ENCODE measurements at regions not wholly inside any gene's neighbourhood (a gene's known extent, or its start where the extent isn't known, plus 50 kb on each side); places are given as distances from the start of the nearest gene placed in this dataset.
"Not testable (repeated sequence)": the region's sequence is repeated elsewhere in the genome, so short reads cannot be mapped to it uniquely, and the experiment has no call there.

GRCh38 chr15:21357056-21357455 lies 83.2 kb downstream of the POTEB3 start:
- not testable (repeated sequence) for DNase-seq (ENCODE audit: low read depth)

- not testable (repeated sequence) for DNase-seq (ENCODE audit: low read depth)
Observed at GRCh38 chr15:21355944-21356343, 84.4 kb downstream of the POTEB3 start.

- not testable (repeated sequence) for DNase-seq (ENCODE audit: low read depth)
Observed at GRCh38 chr15:21354597-21354996, 85.7 kb downstream of the POTEB3 start.

GRCh38 chr15:21352670-21353318 lies 87.5 kb downstream of the POTEB3 start:
- not testable (repeated sequence) for DNase-seq (ENCODE audit: low read depth)

DNA sequence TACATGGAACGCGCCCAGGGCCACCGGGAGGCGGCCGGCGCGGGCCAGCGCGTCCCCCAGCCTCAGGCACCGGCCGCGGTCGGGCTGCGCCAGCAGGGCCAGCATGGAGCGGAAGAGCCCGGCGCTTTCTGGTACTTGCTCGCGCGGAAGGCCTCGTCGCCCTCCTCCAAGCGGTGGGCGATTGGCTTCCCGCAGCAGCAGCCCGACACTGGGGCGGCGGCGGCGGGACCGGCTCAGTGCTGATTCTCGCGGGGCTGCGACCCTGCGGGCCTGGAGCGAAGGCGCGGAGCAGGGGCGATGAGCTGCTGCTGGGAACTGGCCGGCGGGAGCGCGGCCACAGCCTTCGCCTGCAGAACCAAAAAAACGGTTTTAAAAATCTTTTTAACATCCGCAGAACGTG lies 95.3 kb downstream of the POTEB3 start:
- DNase-seq (ENCODE audit: low read depth) = not testable (repeated sequence)

DNA sequence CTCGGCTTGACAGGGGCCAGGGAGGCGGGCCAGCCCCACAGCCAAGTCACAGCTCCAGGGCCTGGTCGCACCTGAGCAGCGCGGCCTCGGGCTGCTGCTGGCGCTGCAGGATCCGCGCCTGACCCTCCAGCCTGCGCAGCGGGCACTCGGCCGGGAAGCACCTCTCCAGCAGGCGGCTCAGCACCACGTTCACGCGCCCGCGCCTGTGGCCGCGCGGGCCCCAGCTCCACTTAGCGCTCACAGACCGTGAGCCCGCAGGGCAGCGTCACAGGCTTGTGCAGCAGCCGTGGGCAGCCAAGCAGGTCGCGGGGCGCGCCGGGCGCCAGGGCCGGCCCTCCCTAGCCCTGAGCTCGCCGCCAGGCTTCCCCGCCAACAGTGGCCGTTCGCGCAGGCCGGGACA lies 95.8 kb downstream of the POTEB3 start:
- not testable (repeated sequence) for DNase-seq (ENCODE audit: low read depth)

DNA sequence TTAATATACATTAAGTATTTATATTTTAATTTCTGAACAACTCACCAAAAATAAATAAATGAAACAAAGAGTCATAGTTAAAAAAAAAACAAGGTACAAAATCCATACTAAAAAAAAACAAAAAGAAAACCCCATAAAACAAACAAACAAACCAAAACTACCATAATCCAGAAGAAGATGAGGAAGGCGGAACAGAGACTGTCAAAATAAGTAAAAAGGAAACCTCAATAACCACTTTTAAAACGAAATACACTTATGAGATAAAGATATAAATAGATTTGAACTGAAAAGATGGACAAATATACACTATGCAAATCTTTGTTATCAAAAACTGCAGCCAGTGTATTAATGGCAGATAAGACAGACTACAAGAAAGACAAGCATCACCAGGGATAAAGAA lies 103.3 kb downstream of the POTEB3 start:
- DNase-seq (ENCODE audit: low read depth) = not testable (repeated sequence)

DNA sequence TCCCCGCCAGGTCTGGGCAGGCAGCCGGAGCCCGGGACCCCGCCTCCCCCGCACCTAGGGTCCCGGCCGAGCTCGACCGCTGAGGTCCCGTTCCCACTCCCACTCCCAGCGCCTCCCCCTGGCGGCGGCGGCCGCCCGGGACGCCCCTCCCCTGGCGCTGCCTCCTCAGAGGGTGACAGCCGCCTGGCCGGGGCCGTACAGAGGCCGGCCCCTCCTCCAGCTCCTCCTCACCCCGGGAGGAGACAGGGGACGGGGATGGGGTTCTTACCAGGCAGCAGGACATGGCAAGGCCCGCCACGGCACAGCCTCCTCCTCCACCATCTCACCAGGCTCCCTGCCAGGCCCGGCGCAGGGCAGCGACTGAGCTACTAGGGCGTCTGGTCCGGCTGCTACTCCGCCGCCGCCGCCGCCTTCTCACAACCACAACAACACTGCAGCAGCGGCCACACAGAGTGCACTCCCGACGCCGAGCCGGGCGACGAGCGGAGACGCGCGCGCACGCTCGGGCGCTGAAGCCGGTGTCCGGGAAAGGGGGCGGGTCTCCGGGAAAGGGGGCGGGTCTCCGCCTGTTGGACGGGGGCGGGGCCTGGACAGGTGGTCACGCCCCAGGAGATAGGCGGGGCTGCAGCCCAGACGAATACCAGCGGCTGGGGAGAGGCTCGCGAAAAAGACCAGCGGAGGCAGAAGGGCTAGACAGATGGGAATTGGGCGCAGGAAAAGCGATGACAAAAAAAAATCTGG lies 115.4 kb downstream of the POTEB3 start:
- not testable (repeated sequence) for DNase-seq (ENCODE audit: low read depth)

- not testable (repeated sequence) for DNase-seq (ENCODE audit: low read depth)
Observed at GRCh38 chr15:21284353-21284752, 155.9 kb downstream of the POTEB3 start.

- DNase-seq (ENCODE audit: low read depth) = not testable (repeated sequence)
Observed at GRCh38 chr15:21283210-21283609, 157.1 kb downstream of the POTEB3 start.

- not testable (repeated sequence) for DNase-seq (ENCODE audit: low read depth)
Observed at GRCh38 chr15:21280272-21280671, 160.0 kb downstream of the POTEB3 start.

- DNase-seq (ENCODE audit: low read depth) = peak; percentile 34
Observed at GRCh38 chr15:21272176-21272982, 167.9 kb downstream of the POTEB3 start.

DNA sequence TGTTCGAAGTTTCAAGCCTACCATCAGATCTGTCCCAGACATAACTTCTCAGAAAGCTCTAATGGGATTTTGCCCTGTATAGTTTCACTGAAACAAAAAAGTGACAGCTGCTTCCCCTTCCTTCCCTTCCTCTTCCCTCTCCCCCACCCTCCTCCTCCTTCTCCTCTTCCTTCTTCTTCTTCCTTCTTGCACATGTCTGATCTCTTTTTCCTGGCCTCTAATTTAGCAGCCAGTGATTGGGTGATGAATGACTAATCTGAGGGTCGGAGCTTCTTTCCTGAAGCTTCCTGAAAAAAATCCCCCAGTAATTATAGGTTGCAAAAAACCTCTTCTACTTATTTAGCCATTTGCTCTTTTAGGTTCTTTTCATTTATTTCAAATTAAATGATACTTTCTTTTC lies 168.7 kb downstream of the POTEB3 start:
- DNase-seq (ENCODE audit: low read depth) = no peak

- DNase-seq (ENCODE audit: low read depth) = no peak
Observed at GRCh38 chr15:21270474-21270873, 169.8 kb downstream of the POTEB3 start.

GRCh38 chr15:21269673-21270072 lies 170.6 kb downstream of the POTEB3 start:
- DNase-seq (ENCODE audit: low read depth) = not testable (repeated sequence)

DNA sequence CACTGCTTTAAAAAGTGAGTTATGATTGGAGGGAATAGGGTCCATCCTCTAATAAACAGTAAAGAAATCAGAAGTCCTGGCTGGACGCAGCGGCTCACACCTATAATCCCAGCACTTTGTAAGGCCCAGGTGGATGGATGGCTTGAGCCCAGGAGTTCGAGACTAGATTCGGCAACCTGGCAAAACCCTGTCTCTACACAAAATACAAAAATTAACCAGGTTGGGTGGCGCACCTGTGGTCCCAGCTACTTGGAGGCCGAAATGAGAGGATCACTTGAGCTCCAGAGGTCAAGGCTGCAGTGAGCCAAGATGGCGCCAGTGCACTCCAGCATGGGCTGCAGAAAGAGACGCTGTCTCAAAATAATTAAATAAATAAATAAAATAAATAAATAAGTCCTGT lies 171.2 kb downstream of the POTEB3 start:
- DNase-seq (ENCODE audit: low read depth) = no peak

- no peak for DNase-seq (ENCODE audit: low read depth)
Observed at GRCh38 chr15:21268436-21268940, 171.8 kb downstream of the POTEB3 start.

DNA sequence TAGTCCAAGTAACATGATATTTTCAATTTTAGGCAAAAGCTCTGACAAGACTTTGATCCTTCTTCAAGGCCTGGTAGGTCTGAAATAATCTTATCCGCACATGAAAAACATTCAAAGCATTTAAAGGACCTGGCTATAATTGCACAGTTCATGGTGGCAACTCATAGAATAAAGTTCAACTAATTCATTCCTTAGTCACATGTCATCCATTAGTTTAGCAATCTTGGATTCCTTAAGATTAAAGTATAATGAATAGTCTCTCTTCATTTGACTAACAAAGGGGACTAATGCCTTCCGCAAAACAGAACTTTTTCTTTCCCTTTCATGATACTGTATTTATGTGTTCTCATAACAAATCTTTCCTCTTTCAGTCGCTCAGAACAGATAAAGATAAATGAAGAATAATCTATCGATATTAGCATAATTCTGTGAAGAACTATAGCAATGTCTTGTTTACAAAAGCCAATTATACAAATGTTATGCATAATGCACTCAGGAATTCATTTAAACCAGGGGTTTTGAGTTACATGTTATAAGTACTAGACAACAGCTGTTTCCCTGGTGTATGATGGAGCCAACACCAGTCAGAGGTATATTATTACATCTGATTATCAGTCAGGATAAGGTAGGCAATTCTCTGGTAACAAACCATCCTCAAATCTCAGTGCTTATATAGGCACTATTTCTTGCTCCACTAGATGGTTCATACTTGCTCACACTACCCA lies 172.5 kb downstream of the POTEB3 start:
- DNase-seq (ENCODE audit: low read depth) = no peak

GRCh38 chr15:21267226-21267625 lies 173.1 kb downstream of the POTEB3 start:
- no peak for DNase-seq (ENCODE audit: low read depth)

DNA sequence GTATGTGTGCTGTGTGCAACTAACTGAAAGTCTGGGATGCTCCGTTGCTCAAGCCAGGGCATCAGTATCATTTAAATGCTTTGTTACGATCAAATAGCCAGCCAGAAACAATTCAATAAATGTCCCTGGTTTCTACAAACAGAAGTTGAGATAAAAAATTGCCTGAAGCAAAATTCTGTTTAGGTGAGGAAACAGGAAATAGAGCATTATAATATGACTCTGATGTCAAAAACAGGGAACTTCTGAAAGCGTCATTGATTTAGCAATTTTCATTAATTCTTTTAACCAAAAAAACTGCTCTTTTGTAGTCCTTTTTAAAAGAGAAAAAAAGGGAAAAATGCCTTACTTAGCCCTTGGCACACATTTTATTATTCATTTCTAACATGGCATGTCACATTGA lies 174.7 kb downstream of the POTEB3 start:
- DNase-seq (ENCODE audit: low read depth) = peak; percentile 32

- DNase-seq (ENCODE audit: low read depth) = no peak
Observed at GRCh38 chr15:21262851-21263425, 177.4 kb downstream of the POTEB3 start.
